AG09309 (cell line): ENCODE measurements at regions not wholly inside any gene's neighbourhood (a gene's known extent, or its start where the extent isn't known, plus 50 kb on each side); places are given as distances from the start of the nearest gene placed in this dataset.

Experiments used
- DNase-seq: peaks from one replicate; pipeline ENCODE4 v3.0.0-alpha.2; 2010; ENCODE audit warnings: low read depth
- H3K4me3 ChIP-seq: 2 replicates; pipeline ENCODE4 v1.5.1; 2011; ENCODE audit warnings: mild to moderate bottlenecking, low read depth, low read length, moderate library complexity; ENCODE audit not compliant: control insufficient read depth
- CTCF ChIP-seq: IDR thresholded peaks from 2 replicates; pipeline ENCODE4 v1.5.1; 2011; ENCODE audit warnings: mild to moderate bottlenecking, low read depth, low read length, inconsistent platforms; ENCODE audit not compliant: insufficient read depth, control insufficient read depth; ENCODE audit errors: missing control alignments

- no peak overlapping the region for H3K4me3 ChIP-seq
- TF ChIP-seq CTCF = no peak
- no peak for DNase-seq
These were observed 104.6 kb upstream of the CENPW start for GRCh38 chr6:126235363-126235762.

DNA sequence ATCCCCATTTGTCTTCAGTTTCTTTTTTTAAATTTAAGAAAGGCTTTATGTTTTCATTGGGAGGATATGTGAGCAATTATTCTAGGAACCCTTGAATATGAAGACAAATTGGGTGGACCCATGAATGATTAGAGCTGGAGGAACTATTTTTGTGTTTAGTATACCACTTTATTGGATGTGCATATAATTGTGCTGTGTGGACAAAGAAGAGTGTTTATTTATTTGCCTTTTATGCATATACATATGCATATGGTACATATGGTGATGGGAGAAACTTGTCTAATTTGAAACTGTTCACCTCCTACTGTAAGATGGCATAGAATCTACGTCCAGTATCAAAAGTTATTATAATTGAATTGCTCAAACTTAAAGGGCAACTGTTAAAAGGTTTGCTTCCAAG is 94.8 kb upstream of the CENPW start:
- H3K4me3 ChIP-seq = no peak overlapping the region
- TF ChIP-seq CTCF = no peak
- no peak for DNase-seq

DNA sequence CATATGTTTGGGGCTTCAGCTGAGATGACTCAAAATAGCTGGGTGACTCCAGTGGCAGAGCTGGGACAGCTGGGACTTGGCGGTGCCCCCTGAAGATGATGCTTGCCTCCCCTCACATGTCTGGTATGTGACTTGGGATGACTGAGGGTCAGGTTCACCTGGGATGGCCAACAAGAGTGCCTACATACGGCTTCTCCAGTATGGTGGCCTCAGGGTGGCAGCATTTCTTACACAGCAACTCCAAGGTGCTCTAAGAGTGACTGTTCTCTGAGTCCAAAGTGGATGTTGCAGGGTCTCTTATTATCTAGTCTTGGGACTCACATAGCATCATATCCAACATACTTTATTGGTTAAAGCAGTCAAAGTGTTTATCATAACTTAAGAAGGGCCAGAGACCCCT is 87.8 kb upstream of the CENPW start:
- DNase-seq = no peak
- no peak for TF ChIP-seq CTCF
- H3K4me3 ChIP-seq = no peak overlapping the region

DNA sequence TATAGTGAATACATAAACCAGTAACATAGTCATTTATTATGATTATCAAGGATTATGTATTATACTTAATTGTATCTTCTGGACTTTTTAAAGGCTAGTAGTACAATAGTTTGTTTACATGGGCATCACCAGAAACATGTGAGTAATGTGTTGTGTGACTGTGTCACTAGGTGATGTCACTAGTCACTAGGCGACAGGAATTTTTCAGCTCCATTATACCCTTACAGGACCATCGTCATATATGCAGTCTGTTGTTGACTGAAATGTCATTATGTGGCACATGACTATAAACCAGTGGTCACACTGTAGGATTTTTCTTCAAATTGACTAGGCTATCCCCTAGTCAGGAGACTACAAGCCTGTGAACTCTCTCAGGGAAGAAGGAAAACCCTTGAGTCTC is 86.5 kb upstream of the CENPW start:
- no peak for TF ChIP-seq CTCF
- no peak for DNase-seq
- no peak overlapping the region for H3K4me3 ChIP-seq

DNA sequence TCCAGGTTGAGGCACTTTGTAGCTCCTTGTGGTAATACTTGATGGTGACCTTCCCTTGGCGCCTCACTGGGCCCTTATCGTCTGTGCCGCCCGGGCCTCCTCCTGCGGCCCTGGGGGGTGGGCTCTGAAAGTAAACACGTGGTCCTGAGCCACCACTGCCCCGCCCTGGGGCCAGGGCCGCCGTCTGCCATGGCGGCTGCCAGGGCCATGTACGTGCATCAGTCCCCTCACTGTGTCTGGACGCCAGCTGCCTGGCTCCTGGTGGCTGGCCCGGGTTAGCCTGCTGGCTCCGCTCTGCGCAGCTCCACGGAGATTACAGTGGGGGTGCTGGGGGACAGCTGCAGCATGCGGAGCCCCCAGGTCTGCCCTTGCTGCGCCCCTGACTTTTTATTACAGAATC is 81.8 kb upstream of the CENPW start:
- no peak for DNase-seq
- H3K4me3 ChIP-seq = no peak overlapping the region
- no peak for TF ChIP-seq CTCF

GRCh38 chr6:126261792-126262421 is 78.0 kb upstream of the CENPW start:
- no peak overlapping the region for H3K4me3 ChIP-seq
- no peak for DNase-seq
- no peak for TF ChIP-seq CTCF

DNA sequence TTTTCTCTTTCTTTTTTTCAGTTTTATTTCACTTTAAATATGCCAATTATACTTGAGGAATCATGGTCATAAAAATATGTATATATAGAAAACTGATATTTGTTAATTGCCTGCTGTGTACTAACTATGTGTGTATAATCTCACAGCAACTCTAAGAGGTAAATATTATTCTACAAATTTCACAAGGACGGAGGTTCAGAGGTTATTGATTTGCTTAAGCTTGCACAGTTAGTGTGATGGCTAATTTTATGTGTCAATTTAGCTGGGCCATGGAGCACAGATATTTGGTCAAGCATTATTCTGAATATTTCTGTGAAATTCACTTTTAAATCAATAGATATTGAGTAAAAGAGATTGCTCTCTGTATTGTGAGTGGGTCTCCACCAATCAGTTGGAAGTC is 75.7 kb upstream of the CENPW start:
- H3K4me3 ChIP-seq = no peak overlapping the region
- TF ChIP-seq CTCF = no peak
- no peak for DNase-seq
